ENCODE measurements at regions not wholly inside any gene's neighbourhood (a gene's known extent, or its start where the extent isn't known, plus 50 kb on each side); places are given as distances from the start of the nearest gene placed in this dataset.

- Histone ChIP-seq H3F3A (ENCODE audit: insufficient read depth, low read length, poor library complexity, severe bottlenecking) (no peaks in the 10 kb centered on the region), H3K9me3 (ENCODE audit: low read length) (no peaks in the 10 kb centered on the region), H2AFZ (ENCODE audit: low read depth, low read length) (no peak overlapping the region), H3K4me2 (ENCODE audit: low read length) (no peak overlapping the region), H3K36me3 (ENCODE audit: insufficient read depth, low read length) (no peaks in the 10 kb centered on the region), H3K27me3 (ENCODE audit: insufficient read depth, low read depth, low read length) (no peaks in the 10 kb centered on the region), H3K4me3 (ENCODE audit: low read length) (no peak overlapping the region), H3K9me2 (ENCODE audit: insufficient read depth, low read length) (no peaks in the 10 kb centered on the region), H3K79me2 (replicated peaks; ENCODE audit: insufficient read depth, low read length) (no peaks in the 10 kb centered on the region), H3K9ac (ENCODE audit: low read length) (no peak overlapping the region), H4K20me1 (ENCODE audit: insufficient read depth) (no peaks in the 10 kb centered on the region), H3K27ac (ENCODE audit: low read length) (no peak overlapping the region)
- TF ChIP-seq TAF1 (IDR thresholded peaks at IDR 0.05; ENCODE audit: low read depth) (no peak), POLR2AphosphoS5 (IDR thresholded peaks at IDR 0.05) (no peak), CTCF (IDR thresholded peaks at IDR 0.05; ENCODE audit: poor library complexity, severe bottlenecking) (no peak), RAD21 (conservative IDR thresholded peaks at IDR 0.05) (no peak), REST (IDR thresholded peaks at IDR 0.05; ENCODE audit: borderline replicate concordance) (no peak), SMC3 (conservative IDR thresholded peaks at IDR 0.05; ENCODE audit: poor library complexity) (no peak), EZH2 (IDR thresholded peaks at IDR 0.05; ENCODE audit: borderline replicate concordance, insufficient read depth, low read length, poor library complexity, severe bottlenecking) (no peak)
Observed at GRCh38 chr12:22766911-22767420, 142.0 kb downstream of the ETNK1 start.

GRCh38 chr12:22781339-22781738 is 156.4 kb downstream of the ETNK1 start:
- H3K36me3 ChIP-seq (ENCODE audit: insufficient read depth, low read length): no peaks in the 10 kb centered on the region
- no peak overlapping the region for H2AFZ ChIP-seq (ENCODE audit: low read depth, low read length)

More at GRCh38 chr12:22781339-22781738, 156.4 kb downstream of the ETNK1 start:
- Histone ChIP-seq H3F3A (ENCODE audit: insufficient read depth, low read length, poor library complexity, severe bottlenecking) (no peaks in the 10 kb centered on the region), H3K9me3 (ENCODE audit: low read length) (peaks cover 4% of the 10 kb centered on the region), H3K79me2 (replicated peaks; ENCODE audit: insufficient read depth, low read length) (no peaks in the 10 kb centered on the region), H3K27ac (ENCODE audit: low read length) (no peak overlapping the region), H3K27me3 (ENCODE audit: insufficient read depth, low read depth, low read length) (no peaks in the 10 kb centered on the region), H3K9me2 (ENCODE audit: insufficient read depth, low read length) (no peaks in the 10 kb centered on the region), H4K20me1 (ENCODE audit: insufficient read depth) (no peaks in the 10 kb centered on the region), H3K4me3 (ENCODE audit: low read length) (no peak overlapping the region), H3K4me2 (ENCODE audit: low read length) (no peak overlapping the region), H3K9ac (ENCODE audit: low read length) (no peak overlapping the region)
- TF ChIP-seq POLR2AphosphoS5 (IDR thresholded peaks at IDR 0.05): no peak
- no peak for TF ChIP-seq CTCF (IDR thresholded peaks at IDR 0.05; ENCODE audit: poor library complexity, severe bottlenecking)
- TF ChIP-seq EZH2 (IDR thresholded peaks at IDR 0.05; ENCODE audit: borderline replicate concordance, insufficient read depth, low read length, poor library complexity, severe bottlenecking): no peak
- no peak for TF ChIP-seq TAF1 (IDR thresholded peaks at IDR 0.05; ENCODE audit: low read depth)
- no peak for TF ChIP-seq EP300 (conservative IDR thresholded peaks at IDR 0.05; ENCODE audit: poor library complexity, severe bottlenecking)
- TF ChIP-seq REST (IDR thresholded peaks at IDR 0.05; ENCODE audit: borderline replicate concordance): no peak
- no peak for TF ChIP-seq MXI1 (conservative IDR thresholded peaks at IDR 0.05; ENCODE audit: poor library complexity, severe bottlenecking)
- TF ChIP-seq RAD21 (conservative IDR thresholded peaks at IDR 0.05): no peak
- no peak for TF ChIP-seq SMC3 (conservative IDR thresholded peaks at IDR 0.05; ENCODE audit: poor library complexity)

Measured in neural cell (in vitro differentiated cells).